Thymus (tissue), 11 donors: ENCODE measurements at regions not wholly inside any gene's neighbourhood (a gene's known extent, or its start where the extent isn't known, plus 50 kb on each side); places are given as distances from the start of the nearest gene placed in this dataset.

Experiments used
- DNase-seq, 9 donors: peaks; one replicate each; pipeline ENCODE4 v3.0.0-alpha.2; 2013; ENCODE audit warnings: low spot score in 9 of 9, low read depth in 6 of 9, missing footprints in 1 of 9
- H3K27ac ChIP-seq, 2 donors: one replicate each; pipeline ENCODE4 v1.5.1; 2013; ENCODE audit warnings: control low read depth in 1 of 2, low read depth in 1 of 2, low read length in 1 of 2, mild to moderate bottlenecking in 1 of 2, moderate library complexity in 1 of 2
- H3K27me3 ChIP-seq, 2 donors: one replicate each; pipeline ENCODE4 v1.5.1; 2013; ENCODE audit warnings: low read length in 1 of 2; ENCODE audit not compliant: control insufficient read depth in 2 of 2, insufficient read depth in 1 of 2
- H3K36me3 ChIP-seq, 2 donors: one replicate each; pipeline ENCODE4 v1.5.1; 2013; ENCODE audit warnings: low read length in 1 of 2, mild to moderate bottlenecking in 1 of 2, moderate library complexity in 1 of 2; ENCODE audit not compliant: control insufficient read depth in 2 of 2, insufficient read depth in 2 of 2
- H3K4me1 ChIP-seq, 2 donors: one replicate each; pipeline ENCODE4 v1.5.1; 2013; ENCODE audit warnings: low read length in 2 of 2; ENCODE audit not compliant: control insufficient read depth in 2 of 2, insufficient read depth in 2 of 2
- H3K4me3 ChIP-seq, 2 donors: one replicate each; pipeline ENCODE4 v1.5.1; 2013; ENCODE audit warnings: low read length in 2 of 2, control low read depth in 1 of 2, mild to moderate bottlenecking in 1 of 2
- H3K9me3 ChIP-seq, 2 donors: one replicate each; pipeline ENCODE4 v1.5.1; 2013; ENCODE audit warnings: low read length in 1 of 2, mild to moderate bottlenecking in 1 of 2; ENCODE audit not compliant: control insufficient read depth in 2 of 2, insufficient read depth in 1 of 2
- WGBS: extraction: QIAGEN DNeasy Blood & Tissue Kit; methylation state at CpG from one replicate; pipeline ENCODE4 v1.1.7; 2013; 5-methylcytosine and 5-hydroxymethylcytosine counted together
- donor health status: healthy.

GRCh38 chr2:12034382-12034781, 287.9 kb downstream of the LPIN1 start:
- H3K36me3 ChIP-seq: no peaks in the 10 kb centered on the region
- no peak for DNase-seq
- WGBS: 80% methylated on average over 8 of the region's 8 CpGs
- H3K4me1 ChIP-seq: peaks cover 0 to 4% of the 10 kb centered on the region in 2 donors
- H3K4me3 ChIP-seq: no peak overlapping the region
- no peaks in the 10 kb centered on the region for H3K9me3 ChIP-seq
- no peak overlapping the region for H3K27ac ChIP-seq
- no peaks in the 10 kb centered on the region for H3K27me3 ChIP-seq

GRCh38 chr2:12035029-12035720, 288.7 kb downstream of the LPIN1 start:
- Histone ChIP-seq H3K27me3 (no peaks in the 10 kb centered on the region), H3K36me3 (no peaks in the 10 kb centered on the region), H3K4me3 (no peak overlapping the region), H3K9me3 (no peaks in the 10 kb centered on the region), H3K4me1 (peaks cover 0 to 4% of the 10 kb centered on the region in 2 donors), H3K27ac (no peak overlapping the region)
- DNase-seq: no peak
- 92% methylated on average over 11 of the region's 11 CpGs for WGBS

- H3K9me3 ChIP-seq: no peaks in the 10 kb centered on the region
- H3K4me1 ChIP-seq: peaks cover 0 to 4% of the 10 kb centered on the region in 2 donors
These were observed 289.7 kb downstream of the LPIN1 start for GRCh38 chr2:12035956-12036639.

GRCh38 chr2:12036640-12036983, 290.2 kb downstream of the LPIN1 start:
- WGBS: 51% methylated on average over 8 of the region's 8 CpGs
- no peak for DNase-seq
- H3K4me1 ChIP-seq: peaks cover 0 to 4% of the 10 kb centered on the region in 2 donors

More at GRCh38 chr2:12035956-12036639, 289.7 kb downstream of the LPIN1 start:
- 90% methylated on average over 1 of the region's 1 CpG for WGBS
- Histone ChIP-seq H3K4me3 (no peak overlapping the region), H3K36me3 (no peaks in the 10 kb centered on the region), H3K27me3 (no peaks in the 10 kb centered on the region), H3K27ac (no peak overlapping the region)
- no peak for DNase-seq

GRCh38 chr2:12037301-12037700, 290.9 kb downstream of the LPIN1 start:
- peaks cover 0 to 4% of the 10 kb centered on the region in 2 donors for H3K4me1 ChIP-seq
- WGBS: 96% methylated on average over 2 of the region's 2 CpGs
- H3K9me3 ChIP-seq: no peaks in the 10 kb centered on the region
- H3K27ac ChIP-seq: no peak overlapping the region
- DNase-seq: no peak
- H3K27me3 ChIP-seq: no peaks in the 10 kb centered on the region
- H3K4me3 ChIP-seq: no peak overlapping the region
- H3K36me3 ChIP-seq: no peaks in the 10 kb centered on the region

More at GRCh38 chr2:12036640-12036983, 290.2 kb downstream of the LPIN1 start:
- no peaks in the 10 kb centered on the region for H3K36me3 ChIP-seq
- no peaks in the 10 kb centered on the region for H3K9me3 ChIP-seq
- no peaks in the 10 kb centered on the region for H3K27me3 ChIP-seq
- H3K27ac ChIP-seq: no peak overlapping the region
- no peak overlapping the region for H3K4me3 ChIP-seq

- H3K27me3 ChIP-seq: no peaks in the 10 kb centered on the region
- WGBS: 98% methylated on average over 6 of the region's 6 CpGs
- H3K4me1 ChIP-seq: peaks cover 0 to 4% of the 10 kb centered on the region in 2 donors
- H3K4me3 ChIP-seq: no peak overlapping the region
- no peak for DNase-seq
- H3K36me3 ChIP-seq: no peaks in the 10 kb centered on the region
- no peak overlapping the region for H3K27ac ChIP-seq
- H3K9me3 ChIP-seq: no peaks in the 10 kb centered on the region
These were observed 294.8 kb downstream of the LPIN1 start for GRCh38 chr2:12041236-12041635.

- no peaks in the 10 kb centered on the region for H3K4me1 ChIP-seq
- H3K27me3 ChIP-seq: no peaks in the 10 kb centered on the region
- H3K9me3 ChIP-seq: no peaks in the 10 kb centered on the region
- 72% methylated on average over 2 of the region's 2 CpGs for WGBS
- H3K27ac ChIP-seq: no peak overlapping the region
- DNase-seq: no peak
- no peak overlapping the region for H3K4me3 ChIP-seq
- no peaks in the 10 kb centered on the region for H3K36me3 ChIP-seq
These were observed 296.7 kb downstream of the LPIN1 start for GRCh38 chr2:12043131-12043530.

- Histone ChIP-seq H3K27ac (no peak overlapping the region), H3K9me3 (no peaks in the 10 kb centered on the region), H3K4me3 (no peak overlapping the region), H3K36me3 (no peaks in the 10 kb centered on the region), H3K4me1 (no peaks in the 10 kb centered on the region), H3K27me3 (no peaks in the 10 kb centered on the region)
- 38% methylated on average over 8 of the region's 8 CpGs for WGBS
- DNase-seq: peak in 2 of 9 donors; percentile 14 to 53
These were observed 298.4 kb downstream of the LPIN1 start for GRCh38 chr2:12044857-12045256.

- Histone ChIP-seq H3K27me3 (no peaks in the 10 kb centered on the region), H3K4me1 (no peaks in the 10 kb centered on the region), H3K27ac (no peak overlapping the region), H3K36me3 (no peaks in the 10 kb centered on the region), H3K4me3 (no peak overlapping the region), H3K9me3 (no peaks in the 10 kb centered on the region)
- 91% methylated on average over 9 of the region's 9 CpGs for WGBS
- no peak for DNase-seq
These were observed 299.4 kb downstream of the LPIN1 start for GRCh38 chr2:12045864-12046291.
